Heart left ventricle (tissue), 16 donors: ENCODE measurements at regions not wholly inside any gene's neighbourhood (a gene's known extent, or its start where the extent isn't known, plus 50 kb on each side); places are given as distances from the start of the nearest gene placed in this dataset.

Source experiments
- ATAC-seq, 4 donors: fragments of 200-7000 bp; cut with Tn5 transposase; one replicate each; pipeline ENCODE4 v1.9.1; 2020 to 2022; ENCODE audit warnings: moderate library complexity in 4 of 4, mild to moderate bottlenecking in 3 of 4, moderate number of reproducible peaks in 1 of 4
- DNase-seq, 5 donors: peaks; one replicate each; pipeline ENCODE4 v3.0.0-alpha.2; 2020
- H3K27ac ChIP-seq, 12 donors: fragments of 200-600 bp; sonication (generic) in 4 of 12; one replicate each; pipeline versions ENCODE4 v1.5.0 to v1.8.0; 2016 to 2022; ENCODE audit warnings: mild to moderate bottlenecking in 2 of 12
- H3K27me3 ChIP-seq, 9 donors: fragments of 200-600 bp; sonication (generic) in 2 of 9; one replicate each; pipeline versions ENCODE4 v1.5.1 to v1.8.0; 2016 to 2022; ENCODE audit warnings: mild to moderate bottlenecking in 3 of 9
- H3K36me3 ChIP-seq, 9 donors: fragments of 200-600 bp; sonication (generic) in 2 of 9; one replicate each; pipeline versions ENCODE4 v1.5.0 to v1.8.0; 2018 to 2022; ENCODE audit warnings: mild to moderate bottlenecking in 2 of 9
- H3K4me1 ChIP-seq, 12 donors: fragments of 200-600 bp; sonication (generic) in 4 of 12; one replicate each; pipeline versions ENCODE4 v1.5.0 to v1.8.0; 2016 to 2022; ENCODE audit warnings: mild to moderate bottlenecking in 3 of 12
- H3K4me3 ChIP-seq, 12 donors: fragments of 200-600 bp; sonication (generic) in 4 of 12; one replicate each; pipeline versions ENCODE4 v1.5.0 to v1.8.0; 2017 to 2022; ENCODE audit warnings: mild to moderate bottlenecking in 9 of 12, moderate library complexity in 4 of 12
- H3K9me3 ChIP-seq, 12 donors: fragments of 200-600 bp; sonication (generic) in 4 of 12; one replicate each; pipeline versions ENCODE4 v1.5.0 to v1.8.0; 2016 to 2022; ENCODE audit warnings: mild to moderate bottlenecking in 1 of 12
- CTCF ChIP-seq, 12 donors: fragments of 200-600 bp; sonication (generic) in 4 of 12; IDR thresholded peaks; one replicate each; pipeline versions ENCODE4 v1.5.0 to v1.8.0; 2018 to 2022; ENCODE audit warnings: antibody characterized with exemption in 12 of 12, mild to moderate bottlenecking in 5 of 12
- POLR2A ChIP-seq, 2 donors: fragments of 450-650 bp; IDR thresholded peaks; one replicate each; pipeline ENCODE4 v1.6.1; 2017; ENCODE audit warnings: antibody characterized with exemption in 2 of 2, mild to moderate bottlenecking in 2 of 2, moderate library complexity in 2 of 2
- WGBS, 4 donors: extraction: QIAGEN DNeasy Blood & Tissue Kit in 2 of 4; methylation state at CpG; one replicate each; pipeline versions ENCODE4 v1.1.5 to v1.1.7; 2013 to 2018; 5-methylcytosine and 5-hydroxymethylcytosine counted together
- intact Hi-C, 10 donors: fragments of 100-400 bp; cut with DNase I; formaldehyde crosslinking; loops; one replicate each; pipeline versions ENCODE4 v1.11.1 to v1.14.2; 2022
- donor health status: ischemic (EF 13 %, LVEDD 7.1; RV severe dilation, severe dysfunction).
- donor health status: healthy with polysubstance abuse.
- donor health status: DM: no; HTN: yes; CAD: no.
- donor health status: DM: no; HTN: no; CAD: no.
- donor health status: ischemic (EF 25% LVEDD 6.9; RV normal size, moderate dysfunction).
- donor health status: ischemic (EF 25% LVEDD 5.7; RV mildly dilated, moderate dysfunction).
- donor health status: healthy.
- donor health status: DM: yes; HTN: yes; CAD: no.
- donor health status: ischemic (EF 35%, LVEDD 5.7; RV mildly dilated, moderate dysfunction).
- donor health status: nonischemic (EF 11% LVEDD 7.7; RV severe dilation, severe dysfunction).
- donor health status: DM: yes; HTN: yes; CAD: no.
- donor health status: PGD.
- donor health status: ischemic (EF 29% LVEDD 5.4; RV normal size, mild dysfunction).
- donor health status: nonischemic (EF 23%, LVEDD 6.1; RV moderate dilation, normal function).

- 74 to 89% (median 87%) methylated on average over 5 of the region's 5 CpGs for WGBS, 4 donors
- intact Hi-C loops = no loop called here
These were observed 74.3 kb upstream of the TOMM7 start for GRCh38 chr7:22896917-22897316.

DNA sequence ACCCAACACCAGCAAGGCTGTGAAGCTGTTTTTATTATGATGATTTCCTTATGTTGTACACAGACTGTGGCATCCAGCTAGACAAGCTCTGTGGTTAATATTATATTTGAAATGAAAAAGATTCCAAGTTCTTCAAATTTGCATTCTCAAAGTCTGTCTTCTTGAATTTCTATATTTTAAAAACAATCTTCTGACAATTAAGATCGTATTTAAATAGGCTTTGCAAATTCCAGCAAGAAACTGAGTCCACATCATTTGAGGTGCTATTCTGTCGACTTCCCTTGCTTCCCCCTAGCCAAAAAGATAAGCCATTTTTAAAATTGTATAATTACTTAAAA is 73.1 kb upstream of the TOMM7 start:
- Histone ChIP-seq H3K36me3 (no peaks in the 10 kb centered on the region), H3K9me3 (no peaks in the 10 kb centered on the region), H3K4me1 (peaks cover 0 to 8% (median 0%) of the 10 kb centered on the region in 12 donors), H3K27me3 (no peaks in the 10 kb centered on the region), H3K27ac (no peak overlapping the region), H3K4me3 (no peak overlapping the region)
- 76 to 88% (median 85%) methylated on average over 2 of the region's 2 CpGs for WGBS, 4 donors
- intact Hi-C loops = no loop called here
- DNase-seq = no peak
- TF ChIP-seq CTCF (IDR thresholded peaks at IDR 0.05) = no peak
- TF ChIP-seq POLR2A (IDR thresholded peaks at IDR 0.05) = no peak
- ATAC-seq = no peak

More at GRCh38 chr7:22896917-22897316, 74.3 kb upstream of the TOMM7 start:
- Histone ChIP-seq H3K4me3 (no peak overlapping the region), H3K4me1 (peaks cover 0 to 8% (median 0%) of the 10 kb centered on the region in 12 donors), H3K27ac (no peak overlapping the region), H3K27me3 (no peaks in the 10 kb centered on the region), H3K9me3 (no peaks in the 10 kb centered on the region), H3K36me3 (no peaks in the 10 kb centered on the region)
- TF ChIP-seq POLR2A (IDR thresholded peaks at IDR 0.05) (no peak), CTCF (IDR thresholded peaks at IDR 0.05) (no peak)
- DNase-seq = no peak
- no peak for ATAC-seq

DNA sequence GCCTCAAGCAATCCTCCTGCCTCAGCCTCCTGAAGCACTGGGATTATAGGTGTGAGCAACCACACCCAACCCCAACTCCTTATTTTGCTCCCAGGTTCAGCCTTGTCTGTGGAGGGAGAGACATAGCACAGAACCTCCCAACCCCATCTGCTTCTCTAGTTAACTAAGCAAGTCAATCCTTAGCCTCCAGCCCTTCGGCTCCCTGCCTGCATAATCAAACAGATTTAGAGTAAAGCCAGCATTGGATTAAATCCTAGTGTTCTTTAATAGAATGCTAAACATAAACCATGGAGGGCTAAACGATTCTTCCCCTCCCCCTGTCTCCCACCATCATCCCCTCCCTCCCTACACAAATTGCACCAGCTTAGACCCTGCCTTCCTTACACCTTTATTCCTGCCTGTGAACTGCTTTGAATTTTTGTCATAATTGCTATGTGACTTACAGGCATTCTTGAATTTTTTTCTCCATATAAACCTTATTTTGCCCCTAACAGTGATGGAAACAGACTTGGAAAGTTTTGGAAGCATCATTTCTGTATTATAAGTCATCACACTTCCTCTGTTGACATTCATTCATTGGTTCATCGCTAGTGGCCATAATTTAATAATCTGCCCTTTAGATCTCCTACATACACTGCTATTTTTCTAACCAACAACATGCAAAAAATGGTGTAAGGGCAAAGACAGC is 72.6 kb upstream of the TOMM7 start:
- no peak for TF ChIP-seq CTCF (IDR thresholded peaks at IDR 0.05)
- TF ChIP-seq POLR2A (IDR thresholded peaks at IDR 0.05) = no peak
- H3K4me1 ChIP-seq = peaks cover 0 to 7% (median 0%) of the 10 kb centered on the region in 12 donors
- H3K27ac ChIP-seq = no peak overlapping the region
- 82 to 87% (median 85%) methylated on average over 3 of the region's 3 CpGs for WGBS, 4 donors
- ATAC-seq (no peak), DNase-seq (no peak)
- H3K27me3 ChIP-seq = no peaks in the 10 kb centered on the region
- intact Hi-C loops = no loop called here
- no peak overlapping the region for H3K4me3 ChIP-seq
- no peaks in the 10 kb centered on the region for H3K36me3 ChIP-seq
- H3K9me3 ChIP-seq = no peaks in the 10 kb centered on the region

GRCh38 chr7:22894546-22894945 is 71.9 kb upstream of the TOMM7 start:
- intact Hi-C loops = no loop called here
- Histone ChIP-seq H3K4me1 (no peaks in the 10 kb centered on the region), H3K36me3 (no peaks in the 10 kb centered on the region), H3K27ac (no peak overlapping the region), H3K27me3 (no peaks in the 10 kb centered on the region), H3K4me3 (no peak overlapping the region), H3K9me3 (no peaks in the 10 kb centered on the region)
- no peak for TF ChIP-seq CTCF (IDR thresholded peaks at IDR 0.05)
- TF ChIP-seq POLR2A (IDR thresholded peaks at IDR 0.05) = no peak
- DNase-seq (no peak), ATAC-seq (no peak)
- 57 to 77% (median 67%) methylated on average over 10 of the region's 10 CpGs for WGBS, 4 donors
